ENCODE measurements at regions not wholly inside any gene's neighbourhood (a gene's known extent, or its start where the extent isn't known, plus 50 kb on each side); places are given as distances from the start of the nearest gene placed in this dataset.

GRCh38 chr7:131774419-131775220, 218.2 kb upstream of the PODXL start:
- TF ChIP-seq CTCF (IDR thresholded peaks at IDR 0.05; ENCODE audit: extremely low read depth in 1 of 2, insufficient read depth in 1 of 2, low read depth in 1 of 2, low read length in 2 of 2) (no peak), JUN (IDR thresholded peaks at IDR 0.05; ENCODE audit: borderline replicate concordance, insufficient read depth, insufficient read length, low read depth) (no peak), MYC (IDR thresholded peaks at IDR 0.05; ENCODE audit: low read depth, low read length) (no peak), POLR2AphosphoS5 (IDR thresholded peaks at IDR 0.05; ENCODE audit: insufficient read depth, low read depth, low read length) (no peak), FOS (IDR thresholded peaks at IDR 0.05; ENCODE audit: borderline replicate concordance, insufficient read depth, low read length) (no peak), EZH2 (IDR thresholded peaks at IDR 0.05; ENCODE audit: borderline replicate concordance, low read depth, low read length, severe bottlenecking) (no peak), POLR2A (IDR thresholded peaks at IDR 0.05; ENCODE audit: low read depth, low read length) (no peak)
